ENCODE measurements at regions not wholly inside any gene's neighbourhood (a gene's known extent, or its start where the extent isn't known, plus 50 kb on each side); places are given as distances from the start of the nearest gene placed in this dataset.
"Not testable (repeated sequence)": the region's sequence is repeated elsewhere in the genome, so short reads cannot be mapped to it uniquely, and the experiment has no call there.

DNA sequence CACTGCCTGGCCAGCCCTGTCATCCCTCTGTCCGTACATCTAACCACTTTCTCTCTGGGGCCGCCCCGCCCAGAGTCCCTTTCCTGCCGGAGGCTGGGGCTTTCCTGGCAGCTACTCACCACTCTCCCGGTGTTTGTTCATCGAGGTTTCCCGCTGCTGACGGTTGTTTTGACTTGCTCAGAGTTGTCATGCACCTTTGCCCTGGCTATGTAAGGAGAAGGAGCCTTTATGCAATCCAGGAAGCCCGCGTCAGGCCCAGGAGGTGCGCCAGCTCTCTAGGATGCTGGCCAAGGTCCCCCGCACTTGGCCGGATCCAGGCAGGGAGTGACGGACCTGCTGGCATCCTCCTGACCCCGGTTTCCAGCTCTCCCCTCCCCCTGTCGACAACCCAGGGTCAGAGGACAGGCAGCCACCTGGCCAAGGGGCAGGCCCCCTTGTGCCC, 51.0 kb upstream of the SIK1 start:
- ATAC-seq (ENCODE audit: poor library complexity) = peak; percentile 64
- DNase-seq; intact Hi-C loops (cut with DNase I): not testable (repeated sequence)

Measured in Right ventricle myocardium superior (tissue), 1 donor.